Natural killer cell (primary cell): ENCODE measurements at regions not wholly inside any gene's neighbourhood (a gene's known extent, or its start where the extent isn't known, plus 50 kb on each side); places are given as distances from the start of the nearest gene placed in this dataset.
"Not testable (repeated sequence)": the region's sequence is repeated elsewhere in the genome, so short reads cannot be mapped to it uniquely, and the experiment has no call there.

Experiments used
- ATAC-seq, 3 donors: fragments of 150-1000 bp in 2 of 3; fragments of 200-7000 bp in 1 of 3; cut with Tn5 transposase; 1 replicate in 1 of 3; 2 replicates in 2 of 3; pipeline ENCODE4 v1.10.0; 2021; ENCODE audit warnings: mild to moderate bottlenecking in 2 of 3, moderate library complexity in 2 of 3
- DNase-seq, 2 donors: peaks; one replicate each; pipeline versions ENCODE4 v3.0.0 to v3.0.0-alpha.2; 2013 to 2021; ENCODE audit warnings: mixed read lengths in 1 of 2
- H3K27ac ChIP-seq: one replicate; pipeline ENCODE4 v1.5.1; 2013; ENCODE audit warnings: mild to moderate bottlenecking, low read length
- H3K27me3 ChIP-seq: one replicate; pipeline ENCODE4 v1.6.1; 2013; ENCODE audit warnings: low read length; ENCODE audit not compliant: control insufficient read depth, insufficient read depth
- H3K36me3 ChIP-seq: one replicate; pipeline ENCODE4 v1.6.1; 2013; ENCODE audit warnings: low read length; ENCODE audit not compliant: control insufficient read depth, insufficient read depth
- H3K4me1 ChIP-seq: one replicate; pipeline ENCODE4 v1.6.1; 2013; ENCODE audit warnings: low read length; ENCODE audit not compliant: control insufficient read depth, insufficient read depth
- H3K4me3 ChIP-seq: one replicate; pipeline ENCODE4 v1.5.1; 2013; ENCODE audit warnings: low read length
- H3K9me3 ChIP-seq: one replicate; pipeline ENCODE4 v1.6.1; 2013; ENCODE audit warnings: low read length; ENCODE audit not compliant: control insufficient read depth, insufficient read depth
- H3K27ac Mint-ChIP-seq, 2 donors: one replicate each; pipeline ENCODE4 v1.8.0; 2022; ENCODE audit warnings: mild to moderate bottlenecking in 2 of 2, mixed read lengths in 2 of 2, moderate library complexity in 1 of 2
- H3K27me3 Mint-ChIP-seq, 2 donors: one replicate each; pipeline ENCODE4 v1.8.0; 2022; ENCODE audit warnings: low read depth in 2 of 2, mixed read lengths in 2 of 2
- H3K36me3 Mint-ChIP-seq: one replicate; pipeline ENCODE4 v1.8.0; 2022; ENCODE audit warnings: mixed read lengths
- H3K4me1 Mint-ChIP-seq, 2 donors: one replicate each; pipeline ENCODE4 v1.8.0; 2022; ENCODE audit warnings: mixed read lengths in 2 of 2
- H3K4me3 Mint-ChIP-seq: one replicate; pipeline ENCODE4 v1.8.0; 2022; ENCODE audit warnings: mild to moderate bottlenecking, moderate library complexity, mixed read lengths
- H3K9me3 Mint-ChIP-seq, 2 donors: one replicate each; pipeline ENCODE4 v1.8.0; 2022; ENCODE audit warnings: mixed read lengths in 2 of 2
- CTCF ChIP-seq: fragments of 200-600 bp; IDR thresholded peaks from one replicate; pipeline ENCODE4 v1.8.0; 2022; ENCODE audit warnings: antibody characterized with exemption
- WGBS: methylation state at CpG from one replicate; pipeline ENCODE4 v1.1.7; 2013; ENCODE audit warnings: missing lambda C conversion rate; ENCODE audit not compliant: insufficient coverage; 5-methylcytosine and 5-hydroxymethylcytosine counted together
- intact Hi-C: fragments of 100-400 bp; cut with micrococcal nuclease; formaldehyde crosslinking; loops from one replicate; pipeline ENCODE4 v1.14.2; 2022

- Histone ChIP-seq H3K27ac (no peak overlapping the region), H3K9me3 (no peaks in the 10 kb centered on the region), H3K4me3 (no peak overlapping the region), H3K36me3 (no peaks in the 10 kb centered on the region), H3K27me3 (no peaks in the 10 kb centered on the region), H3K4me1 (no peaks in the 10 kb centered on the region)
- DNase-seq: no peak
- no peak for ATAC-seq
- TF ChIP-seq CTCF: no peak
- Mint-ChIP-seq H3K27me3 (peaks cover 2 to 5% of the 10 kb centered on the region in 2 donors), H3K36me3 (no peaks in the 10 kb centered on the region), H3K4me3 (no peak overlapping the region), H3K27ac (no peak overlapping the region), H3K4me1 (no peaks in the 10 kb centered on the region), H3K9me3 (no peaks in the 10 kb centered on the region)
- intact Hi-C loops: no loop called here
- 84% methylated on average over 5 of the region's 5 CpGs for WGBS
Measured at GRCh38 chr5:115424030-115424429, 120.5 kb downstream of the FEM1C start.

GRCh38 chr5:115423541-115423940 lies 121.0 kb downstream of the FEM1C start:
- ATAC-seq (no peak), DNase-seq (no peak)
- Mint-ChIP-seq H3K27me3 (peaks cover 5 to 7% of the 10 kb centered on the region in 2 donors), H3K27ac (no peak overlapping the region), H3K36me3 (no peaks in the 10 kb centered on the region), H3K9me3 (no peaks in the 10 kb centered on the region), H3K4me3 (no peak overlapping the region), H3K4me1 (no peaks in the 10 kb centered on the region)
- H3K4me3 ChIP-seq: no peak overlapping the region
- H3K4me1 ChIP-seq: no peaks in the 10 kb centered on the region
- no peaks in the 10 kb centered on the region for H3K9me3 ChIP-seq
- H3K27ac ChIP-seq: no peak overlapping the region
- intact Hi-C loops: no loop called here
- WGBS: 77% methylated on average over 4 of the region's 5 CpGs
- H3K27me3 ChIP-seq: no peaks in the 10 kb centered on the region
- no peaks in the 10 kb centered on the region for H3K36me3 ChIP-seq
- TF ChIP-seq CTCF: no peak

GRCh38 chr5:115423051-115423450 lies 121.5 kb downstream of the FEM1C start:
- Mint-ChIP-seq H3K4me3 (no peak overlapping the region), H3K4me1 (no peaks in the 10 kb centered on the region), H3K36me3 (no peaks in the 10 kb centered on the region), H3K27ac (no peak overlapping the region), H3K9me3 (no peaks in the 10 kb centered on the region), H3K27me3 (peaks cover 5 to 8% of the 10 kb centered on the region in 2 donors)
- no peaks in the 10 kb centered on the region for H3K36me3 ChIP-seq
- DNase-seq (no peak), ATAC-seq (no peak)
- no peak for TF ChIP-seq CTCF
- H3K4me1 ChIP-seq: no peaks in the 10 kb centered on the region
- no peak overlapping the region for H3K27ac ChIP-seq
- no CpG with 5 or more reads among the region's 1 CpG for WGBS
- H3K9me3 ChIP-seq: no peaks in the 10 kb centered on the region
- intact Hi-C loops: no loop called here
- no peaks in the 10 kb centered on the region for H3K27me3 ChIP-seq
- no peak overlapping the region for H3K4me3 ChIP-seq

- H3K4me3 Mint-ChIP-seq, DNase-seq, H3K27ac ChIP-seq, H3K27me3 Mint-ChIP-seq, H3K4me3 ChIP-seq, ATAC-seq, H3K4me1 ChIP-seq, H3K36me3 ChIP-seq, H3K36me3 Mint-ChIP-seq, H3K27ac Mint-ChIP-seq, H3K4me1 Mint-ChIP-seq, H3K9me3 Mint-ChIP-seq, intact Hi-C loops, H3K9me3 ChIP-seq, H3K27me3 ChIP-seq: not testable (repeated sequence)
- WGBS: no CpG with 5 or more reads among the region's 3 CpGs
Measured at GRCh38 chr5:115420812-115421211, 123.8 kb downstream of the FEM1C start.
